ENCODE measurements at regions not wholly inside any gene's neighbourhood (a gene's known extent, or its start where the extent isn't known, plus 50 kb on each side); places are given as distances from the start of the nearest gene placed in this dataset.
"Not testable (repeated sequence)": the region's sequence is repeated elsewhere in the genome, so short reads cannot be mapped to it uniquely, and the experiment has no call there.

DNA sequence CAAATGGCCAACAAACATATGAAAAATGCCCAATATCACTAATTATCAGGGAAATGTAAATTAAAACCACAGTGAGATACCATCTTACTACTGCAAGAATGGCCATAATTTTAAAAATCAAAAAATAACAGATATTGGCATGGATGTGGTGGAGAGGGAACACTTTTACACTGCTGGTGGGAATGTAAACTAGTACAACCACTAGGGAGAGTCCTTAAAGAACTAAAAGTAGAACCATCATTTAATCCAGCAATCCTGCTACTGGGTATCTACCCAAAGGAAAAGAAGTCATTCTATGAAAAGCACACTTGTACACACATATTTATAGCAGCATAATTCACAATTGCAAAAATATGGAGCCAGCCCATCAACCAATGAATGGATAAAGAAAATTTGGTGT is 459.7 kb downstream of the GXYLT1 start:
- no peak for DNase-seq (ENCODE audit: low read depth in 2 of 3, low spot score in 1 of 3)

- no peak for DNase-seq (ENCODE audit: low read depth in 2 of 3, low spot score in 1 of 3)
These were observed 461.0 kb downstream of the GXYLT1 start for GRCh38 chr12:41683513-41684240.

GRCh38 chr12:41683023-41683422 is 461.7 kb downstream of the GXYLT1 start:
- no peak for DNase-seq (ENCODE audit: low read depth in 2 of 3, low spot score in 1 of 3)

DNA sequence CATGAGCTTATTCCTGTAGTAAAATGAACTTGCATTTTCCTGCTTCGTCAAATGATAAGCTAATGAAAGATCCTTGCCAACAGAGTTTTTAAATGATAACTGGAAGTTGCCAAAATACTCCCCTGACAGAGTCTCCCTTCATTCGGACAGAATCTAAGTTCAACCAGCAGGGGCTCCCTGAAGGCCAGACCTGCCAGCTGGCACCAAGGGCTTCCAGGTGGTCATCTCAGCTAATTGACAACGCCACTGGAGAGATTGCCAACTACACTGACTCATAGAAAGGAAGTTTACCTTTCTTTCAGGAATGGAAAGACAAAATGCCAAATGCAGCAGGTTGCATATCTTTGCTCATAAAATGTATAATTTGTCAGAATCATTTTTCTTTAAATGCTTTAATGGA is 462.8 kb downstream of the GXYLT1 start:
- DNase-seq (ENCODE audit: low read depth in 2 of 3, low spot score in 1 of 3) = no peak

- no peak for DNase-seq (ENCODE audit: low read depth in 2 of 3, low spot score in 1 of 3)
These were observed 464.5 kb downstream of the GXYLT1 start for GRCh38 chr12:41680155-41680554.

- no peak for DNase-seq (ENCODE audit: low read depth in 2 of 3, low spot score in 1 of 3)
These were observed 475.6 kb downstream of the PDZRN4 start for GRCh38 chr12:41663598-41664265.

DNA sequence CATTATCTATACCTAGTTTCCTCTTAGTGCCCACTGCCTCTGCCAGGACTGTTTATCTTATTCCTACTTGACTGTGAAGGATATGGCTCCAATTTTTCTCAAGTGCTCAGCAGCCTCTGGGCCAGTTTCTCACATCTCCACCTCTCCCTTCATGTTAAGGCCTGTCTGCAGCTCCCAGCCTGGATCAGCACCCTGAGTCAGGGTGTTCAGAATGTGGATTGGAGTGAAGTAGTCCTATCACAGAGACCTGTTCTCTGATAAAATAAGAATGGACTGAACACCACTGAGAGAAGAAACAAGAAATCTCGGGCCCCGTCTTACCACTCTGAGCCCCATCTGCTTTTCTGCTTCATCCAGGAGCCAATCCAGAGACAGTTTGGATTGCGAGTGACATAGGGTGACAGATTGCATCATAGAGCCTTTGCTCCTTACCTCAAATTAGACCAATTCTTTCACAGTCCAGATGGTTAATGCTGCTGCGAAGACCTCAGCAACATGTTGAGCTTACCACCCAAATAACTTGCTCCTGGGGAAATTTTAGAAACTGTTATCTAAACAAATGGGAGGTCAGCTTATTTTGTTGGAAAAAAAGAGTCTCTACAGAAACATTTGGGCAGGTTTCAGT is 473.1 kb downstream of the PDZRN4 start:
- DNase-seq (ENCODE audit: low read depth in 2 of 3, low spot score in 1 of 3) = no peak

GRCh38 chr12:41656454-41656853 is 468.3 kb downstream of the PDZRN4 start:
- DNase-seq (ENCODE audit: low read depth in 2 of 3, low spot score in 1 of 3) = no peak

- DNase-seq (ENCODE audit: low read depth in 2 of 3, low spot score in 1 of 3) = no peak
These were observed 465.5 kb downstream of the PDZRN4 start for GRCh38 chr12:41653386-41654326.

DNA sequence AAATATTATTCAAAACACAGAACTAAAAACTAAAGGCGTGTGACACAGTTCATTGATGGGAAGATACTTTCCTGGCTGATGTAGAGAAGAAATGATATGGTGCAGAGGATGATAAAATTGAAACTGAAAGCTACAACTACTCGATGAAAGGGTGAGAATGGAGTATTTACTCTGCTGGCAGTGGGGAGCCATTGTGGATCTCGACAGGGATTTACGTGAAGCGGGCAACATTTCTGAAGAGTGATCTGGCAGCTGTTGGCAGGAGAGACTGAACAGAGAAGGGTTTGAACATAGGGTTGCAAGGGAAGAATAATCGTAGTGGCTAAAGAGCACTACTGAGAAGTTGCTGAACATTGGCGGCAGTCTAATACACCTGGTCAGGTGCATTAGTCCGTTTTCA is 464.9 kb downstream of the PDZRN4 start:
- no peak for DNase-seq (ENCODE audit: low read depth in 2 of 3, low spot score in 1 of 3)

DNA sequence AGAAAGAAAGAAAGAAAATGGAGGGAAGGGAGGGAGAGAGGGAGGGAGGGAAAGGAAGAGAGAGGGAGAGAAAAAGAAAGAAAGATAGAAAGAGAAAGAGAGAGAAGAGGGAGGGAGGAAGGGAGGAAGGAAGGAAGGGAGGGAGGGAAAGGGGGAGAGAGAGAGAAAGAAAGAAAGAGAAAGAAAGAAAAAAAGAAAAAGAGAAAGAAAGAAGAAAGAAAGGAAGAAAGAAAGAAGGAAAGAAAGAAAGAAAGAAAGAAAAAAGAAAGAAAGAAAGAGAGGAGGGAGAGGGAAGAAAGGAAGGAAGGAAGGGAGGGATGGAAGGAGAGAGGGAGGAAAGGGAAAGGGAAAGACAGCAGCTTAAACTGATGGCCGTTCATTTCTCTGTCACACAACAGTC is 457.5 kb downstream of the PDZRN4 start:
- DNase-seq (ENCODE audit: low read depth in 2 of 3, low spot score in 1 of 3) = no peak

GRCh38 chr12:41642808-41643207 is 454.7 kb downstream of the PDZRN4 start:
- DNase-seq (ENCODE audit: low read depth in 2 of 3, low spot score in 1 of 3) = not testable (repeated sequence)

- DNase-seq (ENCODE audit: low read depth in 2 of 3, low spot score in 1 of 3) = no peak
These were observed 448.5 kb downstream of the PDZRN4 start for GRCh38 chr12:41636653-41637052.

DNA sequence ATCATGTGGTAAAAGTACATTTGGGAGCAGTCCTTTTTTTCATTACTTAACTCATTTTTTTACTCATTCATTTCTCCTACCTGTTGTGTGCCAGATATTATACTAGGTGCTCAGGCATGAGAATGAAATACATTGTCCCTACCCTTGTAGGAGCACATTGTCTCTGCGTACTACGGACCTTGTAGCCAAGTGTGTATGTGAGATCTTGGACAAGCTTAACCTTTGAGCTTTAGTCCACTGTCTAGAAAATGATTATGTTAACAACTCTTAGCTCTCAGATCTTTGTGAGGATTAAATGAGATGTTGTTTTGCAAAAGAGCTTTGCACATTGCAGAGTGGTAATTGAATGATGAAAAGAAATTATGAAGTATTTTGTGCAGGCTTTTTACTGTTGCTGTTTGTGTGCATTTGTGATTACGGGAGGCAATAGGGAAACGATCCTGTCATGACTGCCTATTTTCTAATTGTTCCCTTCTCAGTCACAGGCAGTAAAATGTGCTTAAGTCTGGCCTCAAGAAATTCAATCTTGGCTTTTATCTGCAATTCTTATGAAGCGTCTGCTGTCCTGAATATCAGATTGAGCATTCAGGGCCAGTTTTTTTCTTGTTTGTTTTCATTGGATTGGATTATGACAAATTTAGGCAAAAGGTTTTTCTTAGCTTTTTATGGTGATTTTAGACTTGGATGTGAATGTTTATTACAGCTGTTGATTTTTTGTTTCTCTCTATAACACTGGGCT is 447.7 kb downstream of the PDZRN4 start:
- no peak for DNase-seq (ENCODE audit: low read depth in 2 of 3, low spot score in 1 of 3)

- DNase-seq (ENCODE audit: low read depth in 2 of 3, low spot score in 1 of 3) = no peak
These were observed 446.0 kb downstream of the PDZRN4 start for GRCh38 chr12:41634091-41634490.

DNA sequence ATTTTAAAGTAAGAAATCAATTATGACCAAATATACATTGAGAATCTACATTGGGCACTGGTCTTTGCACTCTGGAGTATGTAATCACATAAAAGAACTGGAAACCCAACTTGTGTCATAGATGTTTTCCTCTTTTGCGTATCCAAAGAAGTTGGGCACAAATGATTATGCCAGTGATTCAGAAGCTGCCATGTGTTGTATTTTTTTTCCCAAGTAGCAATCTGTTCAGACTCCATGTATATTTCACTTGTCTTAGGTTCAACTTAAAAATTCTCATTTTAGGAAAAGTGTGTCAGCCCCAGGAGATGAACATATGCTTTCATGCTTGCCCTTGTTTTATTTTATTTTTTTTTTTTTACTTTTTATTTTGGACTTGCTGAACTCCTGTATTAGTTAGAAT is 441.5 kb downstream of the PDZRN4 start:
- DNase-seq (ENCODE audit: low read depth in 2 of 3, low spot score in 1 of 3) = no peak

- no peak for DNase-seq (ENCODE audit: low read depth in 2 of 3, low spot score in 1 of 3)
These were observed 439.4 kb downstream of the PDZRN4 start for GRCh38 chr12:41627476-41627875.

GRCh38 chr12:41624571-41624970 is 436.5 kb downstream of the PDZRN4 start:
- DNase-seq (ENCODE audit: low read depth in 2 of 3, low spot score in 1 of 3) = no peak

Data from stimulated activated CD4-positive, alpha-beta T cell treated with anti-CD3 and anti-CD28 coated beads, Interleukin-12 subunit alpha, Interleukin-12 subunit beta, amount 100 ng/mL, for 48 hours (primary cell).